Forelimb muscle (tissue), 1 donor: ENCODE measurements at regions not wholly inside any gene's neighbourhood (a gene's known extent, or its start where the extent isn't known, plus 50 kb on each side); places are given as distances from the start of the nearest gene placed in this dataset.

Source experiments
- DNase-seq: peaks from one replicate; pipeline ENCODE4 v3.0.0-alpha.2; 2013; ENCODE audit warnings: low read depth

- DNase-seq = no peak
Measured at GRCh38 chr4:14615671-14616070, 386.6 kb upstream of the CPEB2 start.

- DNase-seq = no peak
Measured at GRCh38 chr4:14620567-14621141, 381.6 kb upstream of the CPEB2 start.

GRCh38 chr4:14621731-14622463, 380.4 kb upstream of the CPEB2 start:
- no peak for DNase-seq

GRCh38 chr4:14627038-14627437, 375.2 kb upstream of the CPEB2 start:
- DNase-seq = no peak

- DNase-seq = peak; percentile 26
Measured at GRCh38 chr4:14631806-14632440, 370.4 kb upstream of the CPEB2 start.

- DNase-seq = no peak
Measured at GRCh38 chr4:14636563-14636962, 365.7 kb upstream of the CPEB2 start.

- no peak for DNase-seq
Measured at GRCh38 chr4:14640476-14640875, 361.8 kb upstream of the CPEB2 start.

- DNase-seq = no peak
Measured at GRCh38 chr4:14641871-14642270, 360.4 kb upstream of the CPEB2 start.

- no peak for DNase-seq
Measured at GRCh38 chr4:14644580-14645282, 357.6 kb upstream of the CPEB2 start.

GRCh38 chr4:14646831-14647230, 355.4 kb upstream of the CPEB2 start:
- DNase-seq = no peak

GRCh38 chr4:14650127-14650526, 352.2 kb upstream of the CPEB2 start:
- no peak for DNase-seq

- DNase-seq = no peak
Measured at GRCh38 chr4:14652522-14652921, 349.8 kb upstream of the CPEB2 start.

GRCh38 chr4:14653338-14653737, 348.9 kb upstream of the CPEB2 start:
- DNase-seq = no peak

GRCh38 chr4:14659286-14659685, 343.0 kb upstream of the CPEB2 start:
- no peak for DNase-seq

GRCh38 chr4:14667624-14668151, 334.6 kb upstream of the CPEB2 start:
- no peak for DNase-seq

- no peak for DNase-seq
Measured at GRCh38 chr4:14668296-14668695, 334.0 kb upstream of the CPEB2 start.

GRCh38 chr4:14669371-14669770, 332.9 kb upstream of the CPEB2 start:
- no peak for DNase-seq

GRCh38 chr4:14671146-14671545, 331.1 kb upstream of the CPEB2 start:
- DNase-seq = no peak

GRCh38 chr4:14675279-14675985, 326.8 kb upstream of the CPEB2 start:
- no peak for DNase-seq

GRCh38 chr4:14679906-14680305, 322.4 kb upstream of the CPEB2 start:
- no peak for DNase-seq

- DNase-seq = no peak
Measured at GRCh38 chr4:14681330-14681729, 321.0 kb upstream of the CPEB2 start.

- no peak for DNase-seq
Measured at GRCh38 chr4:14693728-14694127, 308.6 kb upstream of the CPEB2 start.
